HepG2 (cell line): ENCODE measurements at regions not wholly inside any gene's neighbourhood (a gene's known extent, or its start where the extent isn't known, plus 50 kb on each side); places are given as distances from the start of the nearest gene placed in this dataset.

Experiments
- FOSL2 ChIP-seq: sonication (generic); formaldehyde crosslinking; IDR thresholded peaks from 2 replicates; pipeline ENCODE4 v1.4.0; 2020; ENCODE audit warnings: missing genetic modification reagents
- ISX ChIP-seq: sonication (generic); formaldehyde crosslinking; conservative IDR thresholded peaks from 2 replicates; pipeline ENCODE4 v1.5.0; 2020; ENCODE audit warnings: missing genetic modification reagents
- JUNB ChIP-seq: sonication (generic); formaldehyde crosslinking; IDR thresholded peaks from 2 replicates; pipeline ENCODE4 v1.8.0; 2022; ENCODE audit warnings: missing genetic modification reagents, mild to moderate bottlenecking, borderline replicate concordance
- TF ChIP-seq, protein P1 (sequence below): sonication (generic); formaldehyde crosslinking; IDR thresholded peaks from 2 replicates; pipeline ENCODE4 v1.5.0; 2020; ENCODE audit warnings: mild to moderate bottlenecking, missing genetic modification reagents, moderate library complexity

DNA sequence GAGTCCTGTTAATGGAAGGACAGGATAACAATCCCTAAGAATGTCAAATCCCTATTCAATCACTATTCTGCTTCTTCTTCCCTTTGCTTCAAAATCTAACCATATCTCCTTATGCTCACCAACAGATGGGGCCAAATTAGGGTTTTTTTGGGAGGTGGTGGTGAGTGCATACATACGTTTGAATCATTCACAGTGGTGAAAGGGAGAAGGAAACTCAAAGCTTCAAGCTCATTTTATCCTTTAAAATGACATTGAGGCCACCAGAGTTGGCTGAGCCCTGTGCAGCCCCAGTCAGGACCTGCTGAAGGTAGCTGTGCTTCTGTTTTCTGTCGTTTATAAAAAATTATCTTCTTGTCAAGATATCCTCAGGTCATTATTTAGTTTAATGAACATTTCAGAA lies 607.5 kb upstream of the AGTR1 start:
- TF ChIP-seq JUNB (CRISPR knock-in tag) (no peak), ISX (CRISPR knock-in tag) (no peak), FOSL2 (CRISPR knock-in tag) (no peak)
- TF ChIP-seq, protein P1, sequence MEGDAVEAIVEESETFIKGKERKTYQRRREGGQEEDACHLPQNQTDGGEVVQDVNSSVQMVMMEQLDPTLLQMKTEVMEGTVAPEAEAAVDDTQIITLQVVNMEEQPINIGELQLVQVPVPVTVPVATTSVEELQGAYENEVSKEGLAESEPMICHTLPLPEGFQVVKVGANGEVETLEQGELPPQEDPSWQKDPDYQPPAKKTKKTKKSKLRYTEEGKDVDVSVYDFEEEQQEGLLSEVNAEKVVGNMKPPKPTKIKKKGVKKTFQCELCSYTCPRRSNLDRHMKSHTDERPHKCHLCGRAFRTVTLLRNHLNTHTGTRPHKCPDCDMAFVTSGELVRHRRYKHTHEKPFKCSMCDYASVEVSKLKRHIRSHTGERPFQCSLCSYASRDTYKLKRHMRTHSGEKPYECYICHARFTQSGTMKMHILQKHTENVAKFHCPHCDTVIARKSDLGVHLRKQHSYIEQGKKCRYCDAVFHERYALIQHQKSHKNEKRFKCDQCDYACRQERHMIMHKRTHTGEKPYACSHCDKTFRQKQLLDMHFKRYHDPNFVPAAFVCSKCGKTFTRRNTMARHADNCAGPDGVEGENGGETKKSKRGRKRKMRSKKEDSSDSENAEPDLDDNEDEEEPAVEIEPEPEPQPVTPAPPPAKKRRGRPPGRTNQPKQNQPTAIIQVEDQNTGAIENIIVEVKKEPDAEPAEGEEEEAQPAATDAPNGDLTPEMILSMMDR (CRISPR knock-in tag): no peak
